ENCODE measurements at regions not wholly inside any gene's neighbourhood (a gene's known extent, or its start where the extent isn't known, plus 50 kb on each side); places are given as distances from the start of the nearest gene placed in this dataset.

DNA sequence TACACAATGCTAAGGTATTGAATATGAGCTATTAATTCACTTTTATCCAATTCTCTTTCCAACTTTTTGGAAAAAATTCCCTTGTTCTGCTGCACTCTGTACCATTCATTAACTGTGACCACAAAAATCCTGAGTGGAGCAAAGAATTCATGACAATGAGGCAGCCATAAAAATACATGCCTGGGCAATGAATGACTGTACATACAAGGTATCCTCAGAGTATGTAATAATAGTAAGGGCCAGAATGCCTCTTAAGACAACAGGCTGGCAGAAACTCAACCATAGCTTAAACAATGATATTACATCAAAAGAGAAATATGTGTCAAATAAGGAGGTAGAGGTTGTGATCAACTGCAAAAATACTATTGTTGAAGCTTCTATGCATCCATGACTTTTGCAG, 74.7 kb upstream of the CA10 start:
- no peaks in the 10 kb centered on the region for H3K4me1 Mint-ChIP-seq
- intact Hi-C loops (cut with DNase I, micrococcal nuclease): no loop called here
- no peak overlapping the region for H3K27ac Mint-ChIP-seq
- H3K4me3 Mint-ChIP-seq: no peak overlapping the region
- DNase-seq (no peak), ATAC-seq (no peak)
- H3K9me3 Mint-ChIP-seq (ENCODE audit: low read depth): no peaks in the 10 kb centered on the region
- peaks cover 4% of the 10 kb centered on the region for H3K27me3 Mint-ChIP-seq
- POLR2A ChIA-PET: no interaction called here
- no peaks in the 10 kb centered on the region for H3K36me3 Mint-ChIP-seq (ENCODE audit: low read depth)
- CTCF ChIA-PET: no interaction called here

DNA sequence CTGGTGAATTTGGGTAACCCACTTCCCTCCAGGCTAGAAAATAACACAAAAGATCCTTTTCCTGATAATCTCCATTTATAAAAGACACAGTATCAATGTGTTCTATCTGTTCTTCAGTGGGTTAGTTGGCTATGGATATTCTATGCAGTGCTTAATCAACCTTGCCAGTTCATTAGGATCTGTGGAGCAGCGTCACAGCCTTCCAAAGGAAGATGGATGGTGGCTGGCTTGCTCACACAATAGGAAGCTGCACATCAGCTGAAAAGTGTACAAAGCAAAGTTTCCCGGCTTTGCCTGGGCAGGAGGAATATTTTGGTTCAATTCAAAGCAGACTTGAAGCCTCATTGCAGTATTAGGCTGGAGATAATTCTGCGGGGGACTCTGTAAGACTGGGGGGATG, 70.3 kb upstream of the CA10 start:
- H3K4me1 Mint-ChIP-seq: no peaks in the 10 kb centered on the region
- H3K27me3 Mint-ChIP-seq: peaks cover 1% of the 10 kb centered on the region
- ATAC-seq: no peak
- DNase-seq: no peak
- H3K9me3 Mint-ChIP-seq (ENCODE audit: low read depth): no peaks in the 10 kb centered on the region
- CTCF ChIA-PET: no interaction called here
- intact Hi-C loops (cut with DNase I, micrococcal nuclease): no loop called here
- H3K4me3 Mint-ChIP-seq: no peak overlapping the region
- H3K36me3 Mint-ChIP-seq (ENCODE audit: low read depth): no peaks in the 10 kb centered on the region
- H3K27ac Mint-ChIP-seq: no peak overlapping the region
- POLR2A ChIA-PET: no interaction called here

DNA sequence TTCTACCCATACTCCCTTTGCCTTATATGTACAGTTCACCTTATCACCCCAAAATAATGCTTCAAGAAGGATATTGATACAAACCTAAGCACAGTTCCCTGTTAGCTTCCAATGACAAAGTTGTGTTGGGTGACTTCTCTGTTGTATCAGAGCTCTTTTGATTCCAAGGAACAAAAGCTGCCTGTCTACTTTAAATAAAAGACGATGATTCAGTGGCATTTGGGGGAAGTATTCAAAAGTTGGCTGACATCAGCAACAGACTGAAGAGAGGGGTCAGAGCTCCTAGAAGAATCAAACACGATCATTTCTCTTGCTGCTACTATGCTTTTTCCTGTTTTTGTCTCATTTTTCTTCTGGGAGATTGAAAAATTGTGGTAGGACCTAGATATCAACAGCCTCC, 69.4 kb upstream of the CA10 start:
- ATAC-seq (no peak), DNase-seq (no peak)
- H3K9me3 Mint-ChIP-seq (ENCODE audit: low read depth): no peaks in the 10 kb centered on the region
- no peak overlapping the region for H3K27ac Mint-ChIP-seq
- H3K27me3 Mint-ChIP-seq: peaks cover 1% of the 10 kb centered on the region
- intact Hi-C loops (cut with DNase I, micrococcal nuclease): no loop called here
- no peaks in the 10 kb centered on the region for H3K36me3 Mint-ChIP-seq (ENCODE audit: low read depth)
- H3K4me1 Mint-ChIP-seq: no peaks in the 10 kb centered on the region
- ChIA-PET CTCF (no interaction called here), POLR2A (no interaction called here)
- no peak overlapping the region for H3K4me3 Mint-ChIP-seq

DNA sequence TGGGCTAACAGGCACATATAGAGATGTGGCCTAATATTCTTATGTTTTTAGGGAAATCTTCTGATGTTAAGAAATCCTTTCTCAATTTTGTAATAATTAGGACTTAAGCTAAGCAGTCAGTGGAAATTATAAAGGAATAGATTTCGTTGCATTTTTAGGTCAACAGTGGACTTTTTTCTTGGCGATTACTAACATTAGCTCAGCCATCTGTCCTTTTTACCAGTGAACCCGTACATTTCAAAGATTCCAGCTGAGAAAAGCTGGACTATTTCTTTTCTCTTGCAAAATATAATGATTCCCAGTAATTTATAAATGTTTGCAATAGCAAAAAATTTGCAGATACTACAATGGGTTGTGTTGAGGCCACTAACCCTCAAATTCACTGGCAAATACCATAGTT, 54.9 kb upstream of the CA10 start:
- Mint-ChIP-seq H3K27me3 (no peaks in the 10 kb centered on the region), H3K27ac (no peak overlapping the region), H3K9me3 (ENCODE audit: low read depth) (no peaks in the 10 kb centered on the region), H3K4me3 (no peak overlapping the region), H3K36me3 (ENCODE audit: low read depth) (no peaks in the 10 kb centered on the region), H3K4me1 (no peaks in the 10 kb centered on the region)
- CTCF ChIA-PET: no interaction called here
- intact Hi-C loops (cut with DNase I, micrococcal nuclease): no loop called here
- DNase-seq (no peak), ATAC-seq (no peak)
- POLR2A ChIA-PET: no interaction called here

DNA sequence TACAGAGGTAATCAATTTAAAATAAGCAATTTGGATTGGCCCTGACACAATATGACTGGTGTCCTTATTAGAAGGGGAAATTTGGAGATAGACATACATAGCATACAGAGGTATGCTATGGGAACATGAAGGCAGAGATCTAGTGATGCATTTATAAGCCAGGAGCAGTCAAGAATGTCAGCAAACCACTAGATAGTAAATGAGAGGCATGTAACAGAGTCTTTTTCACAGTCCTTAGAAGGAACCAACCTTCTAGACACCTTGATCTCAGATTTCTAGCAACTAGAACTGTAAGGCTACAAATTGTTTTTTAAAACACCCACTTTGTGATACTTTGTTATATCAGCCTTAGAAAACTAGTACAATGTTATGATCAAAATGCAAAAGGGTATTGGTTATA, 54.3 kb upstream of the CA10 start:
- DNase-seq (no peak), ATAC-seq (no peak)
- ChIA-PET POLR2A (no interaction called here), CTCF (interaction anchor here (0.8 kb wide), 1 partner anchor 220 kb away, joined by 3 read pairs; no protein-coding TSS in a partner anchor)
- Mint-ChIP-seq H3K4me1 (no peaks in the 10 kb centered on the region), H3K9me3 (ENCODE audit: low read depth) (no peaks in the 10 kb centered on the region), H3K36me3 (ENCODE audit: low read depth) (no peaks in the 10 kb centered on the region), H3K4me3 (no peak overlapping the region), H3K27me3 (no peaks in the 10 kb centered on the region), H3K27ac (no peak overlapping the region)
- intact Hi-C loops (cut with DNase I, micrococcal nuclease): no loop called here

DNA sequence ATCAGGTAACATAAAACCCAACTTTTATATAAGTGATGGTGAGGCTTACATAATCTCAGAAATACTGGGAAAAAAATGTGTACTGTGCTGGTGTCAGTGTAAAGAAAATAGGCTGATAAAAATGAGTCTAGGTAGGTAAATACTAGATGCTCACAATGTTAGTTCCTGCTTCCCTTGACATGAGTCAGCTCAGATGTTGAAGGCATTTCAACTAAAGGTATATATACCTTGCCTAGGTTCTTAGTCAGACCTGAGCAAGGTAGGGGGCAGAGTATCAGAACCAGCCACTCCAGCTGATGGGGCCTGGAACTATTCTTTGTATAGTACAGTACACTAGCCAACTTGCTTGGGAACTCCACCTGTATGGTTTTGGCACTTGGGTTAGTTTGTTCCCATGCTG, 51.0 kb upstream of the CA10 start:
- no peaks in the 10 kb centered on the region for H3K27me3 Mint-ChIP-seq
- intact Hi-C loops (cut with DNase I, micrococcal nuclease): loop anchor here in 1 of 2 experiments (10.0 kb wide), 1 partner anchor 65 kb away; no protein-coding TSS in a partner anchor
- no peaks in the 10 kb centered on the region for H3K36me3 Mint-ChIP-seq (ENCODE audit: low read depth)
- DNase-seq (no peak), ATAC-seq (no peak)
- H3K4me3 Mint-ChIP-seq: no peak overlapping the region
- no peaks in the 10 kb centered on the region for H3K9me3 Mint-ChIP-seq (ENCODE audit: low read depth)
- ChIA-PET CTCF (no interaction called here), POLR2A (no interaction called here)
- H3K27ac Mint-ChIP-seq: no peak overlapping the region
- H3K4me1 Mint-ChIP-seq: no peaks in the 10 kb centered on the region
